ENCODE measurements at regions not wholly inside any gene's neighbourhood (a gene's known extent, or its start where the extent isn't known, plus 50 kb on each side); places are given as distances from the start of the nearest gene placed in this dataset.

- Histone ChIP-seq H3K4me2 (replicated peaks; ENCODE audit: low read depth, low read length, poor library complexity, severe bottlenecking) (no peak overlapping the region), H4K20me1 (ENCODE audit: control insufficient read depth, insufficient read depth, low read length, poor library complexity, severe bottlenecking) (no peaks in the 10 kb centered on the region), H3K79me2 (ENCODE audit: control insufficient read depth, insufficient read depth, low read length) (no peaks in the 10 kb centered on the region), H3K36me3 (replicated peaks in 1 of 2; ENCODE audit: control extremely low read depth in 1 of 2, control insufficient read depth in 1 of 2, extremely low read depth in 1 of 2, insufficient read depth in 2 of 2, low read length in 1 of 2) (no peaks in the 10 kb centered on the region), H3K4me3 (ENCODE audit: control extremely low read depth in 1 of 5, extremely low read depth in 1 of 5, insufficient read depth in 1 of 5, low read depth in 2 of 5, low read length in 4 of 5) (no peak overlapping the region), H3K9ac (ENCODE audit: low read length) (no peak overlapping the region), H3K27me3 (replicated peaks in 1 of 4; ENCODE audit: control extremely low read depth in 1 of 4, control insufficient read depth in 3 of 4, insufficient read depth in 4 of 4, low read length in 3 of 4) (no peaks in the 10 kb centered on the region), H2AFZ (ENCODE audit: insufficient read depth, low read depth, low read length, poor library complexity, severe bottlenecking) (no peak overlapping the region), H3K27ac (ENCODE audit: low read length in 2 of 2) (no peak overlapping the region), H3K9me3 (ENCODE audit: control extremely low read depth in 1 of 3, control insufficient read depth in 2 of 3, insufficient read depth in 1 of 3, low read length in 2 of 3) (no peaks in the 10 kb centered on the region), H3K4me1 (ENCODE audit: control insufficient read depth in 2 of 2, insufficient read depth in 2 of 2, low read length in 2 of 2) (no peaks in the 10 kb centered on the region)
- DNase-seq = no peak
- CTCF ChIA-PET = no interaction called here
- ATAC-seq (ENCODE audit: low read depth) = no peak
- H3K27ac Mint-ChIP-seq = no peak overlapping the region
- no peak overlapping the region for H3K4me3 Mint-ChIP-seq
- TF ChIP-seq CTCF (IDR thresholded peaks at IDR 0.05) = no peak
- no peak for TF ChIP-seq EZH2 (IDR thresholded peaks at IDR 0.05; ENCODE audit: borderline replicate concordance, insufficient read depth, low read depth, low read length, poor library complexity, severe bottlenecking)
- intact Hi-C loops (cut with micrococcal nuclease) = no loop called here
- no peaks in the 10 kb centered on the region for H3K9me3 Mint-ChIP-seq (ENCODE audit: insufficient read depth)
- POLR2A ChIA-PET = no interaction called here
- peaks cover 17% of the 10 kb centered on the region for H3K27me3 Mint-ChIP-seq
- no peaks in the 10 kb centered on the region for H3K4me1 Mint-ChIP-seq
Observed at GRCh38 chr6:144978208-144978607, 693.1 kb downstream of the UTRN start.

DNA sequence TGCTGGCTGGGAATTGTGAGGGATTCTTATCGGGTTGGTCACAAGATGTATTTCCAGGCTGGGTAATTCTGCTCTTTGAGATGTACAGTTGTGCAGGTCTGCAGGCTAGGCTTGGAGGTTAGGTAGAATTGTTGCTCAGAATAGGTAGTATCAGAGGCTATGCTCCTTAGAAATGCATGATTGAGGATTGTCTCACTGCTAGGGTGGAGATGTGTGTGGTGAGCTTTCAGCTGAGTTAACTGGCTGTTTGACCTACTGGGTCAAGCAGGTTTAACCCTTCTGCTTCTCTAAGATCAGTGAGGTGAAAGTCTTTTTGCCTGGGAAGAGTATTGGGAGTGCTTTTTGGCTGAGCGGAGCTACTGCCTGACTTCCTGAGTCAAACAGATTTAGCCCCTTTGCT, 701.1 kb downstream of the UTRN start:
- ChIA-PET POLR2A (no interaction called here), CTCF (no interaction called here)
- Histone ChIP-seq H3K9ac (ENCODE audit: low read length) (no peak overlapping the region), H3K4me3 (ENCODE audit: control extremely low read depth in 1 of 5, extremely low read depth in 1 of 5, insufficient read depth in 1 of 5, low read depth in 2 of 5, low read length in 4 of 5) (no peak overlapping the region), H3K27me3 (replicated peaks in 1 of 4; ENCODE audit: control extremely low read depth in 1 of 4, control insufficient read depth in 3 of 4, insufficient read depth in 4 of 4, low read length in 3 of 4) (peaks cover 0 to 5% (median 0%) of the 10 kb centered on the region in 4 experiments), H4K20me1 (ENCODE audit: control insufficient read depth, insufficient read depth, low read length, poor library complexity, severe bottlenecking) (no peaks in the 10 kb centered on the region), H2AFZ (ENCODE audit: insufficient read depth, low read depth, low read length, poor library complexity, severe bottlenecking) (no peak overlapping the region), H3K36me3 (replicated peaks in 1 of 2; ENCODE audit: control extremely low read depth in 1 of 2, control insufficient read depth in 1 of 2, extremely low read depth in 1 of 2, insufficient read depth in 2 of 2, low read length in 1 of 2) (no peaks in the 10 kb centered on the region), H3K9me3 (ENCODE audit: control extremely low read depth in 1 of 3, control insufficient read depth in 2 of 3, insufficient read depth in 1 of 3, low read length in 2 of 3) (peaks cover 0 to 2% (median 0%) of the 10 kb centered on the region in 3 donors), H3K4me1 (ENCODE audit: control insufficient read depth in 2 of 2, insufficient read depth in 2 of 2, low read length in 2 of 2) (no peaks in the 10 kb centered on the region), H3K4me2 (replicated peaks; ENCODE audit: low read depth, low read length, poor library complexity, severe bottlenecking) (no peak overlapping the region), H3K27ac (ENCODE audit: low read length in 2 of 2) (no peak overlapping the region), H3K79me2 (ENCODE audit: control insufficient read depth, insufficient read depth, low read length) (no peaks in the 10 kb centered on the region)
- DNase-seq = no peak
- Mint-ChIP-seq H3K4me1 (no peaks in the 10 kb centered on the region), H3K9me3 (ENCODE audit: insufficient read depth) (peaks cover 4% of the 10 kb centered on the region), H3K27ac (no peak overlapping the region), H3K4me3 (no peak overlapping the region), H3K27me3 (peaks cover 27% of the 10 kb centered on the region)
- ATAC-seq (ENCODE audit: low read depth) = no peak
- no peak for TF ChIP-seq EZH2 (IDR thresholded peaks at IDR 0.05; ENCODE audit: borderline replicate concordance, insufficient read depth, low read depth, low read length, poor library complexity, severe bottlenecking)
- TF ChIP-seq CTCF (IDR thresholded peaks at IDR 0.05) = no peak
- intact Hi-C loops (cut with micrococcal nuclease) = no loop called here
- 100% methylated on average over 2 of the region's 2 CpGs for WGBS (ENCODE audit: insufficient coverage)
